SK-N-SH (cell line): ENCODE measurements at regions not wholly inside any gene's neighbourhood (a gene's known extent, or its start where the extent isn't known, plus 50 kb on each side); places are given as distances from the start of the nearest gene placed in this dataset.

Experiments used
- CTCF ChIA-PET: fragments of 300-600, 350-600 bp; formaldehyde crosslinking; extraction: SDS; loops from one replicate; lab custom pipeline; 2021; lab: Yijun Ruan, JAX
- POLR2A ChIA-PET: fragments of 350-600 bp; sonication (Branson Sonifier 250); formaldehyde crosslinking; extraction: SDS; loops from one replicate; lab custom pipeline; 2020; ENCODE audit warnings: antibody characterized with exemption, inconsistent platforms; lab: Yijun Ruan, JAX
- DNase-seq: peaks from one replicate; pipeline ENCODE4 v3.0.0; 2012
- H2AFZ ChIP-seq: fragments of 200-600 bp; sonication (generic); 2 replicates; pipeline ENCODE4 v1.8.1; 2016; ENCODE audit warnings: antibody characterized with exemption, mild to moderate bottlenecking, low read depth
- H3F3A ChIP-seq: fragments of 200-600 bp; sonication (generic); replicated peaks from 2 replicates; pipeline ENCODE3; 2016; ENCODE audit warnings: antibody characterized with exemption, mild to moderate bottlenecking; ENCODE audit not compliant: insufficient read depth
- H3K27ac ChIP-seq, 2 experiments: fragments of 200-500 bp in 1 of 2; fragments of 200-600 bp in 1 of 2; sonication (Bioruptor generic) in 1 of 2; sonication (generic), shearing (Covaris generic) in 1 of 2; 2 replicates each; pipeline versions ENCODE4 v1.5.1 to v1.6.1; 2014 to 2016; ENCODE audit warnings: low read depth in 2 of 2, inconsistent platforms in 1 of 2, low read length in 1 of 2, mild to moderate bottlenecking in 1 of 2, mixed read lengths in 1 of 2
- H3K27me3 ChIP-seq: fragments of 200-600 bp; sonication (generic), shearing (Covaris generic); 2 replicates; pipeline ENCODE4 v1.6.1; 2016; ENCODE audit warnings: mixed run types; ENCODE audit not compliant: insufficient read depth
- H3K36me3 ChIP-seq, 2 experiments: fragments of 200-500 bp in 1 of 2; fragments of 200-600 bp in 1 of 2; sonication (Bioruptor generic) in 1 of 2; sonication (generic) in 1 of 2; replicated peaks in 1 of 2; 2 replicates each; pipeline versions ENCODE3 to v1.5.1; 2014 to 2016; ENCODE audit warnings: low read length in 1 of 2, mild to moderate bottlenecking in 1 of 2; ENCODE audit not compliant: insufficient read depth in 2 of 2, control insufficient read depth in 1 of 2
- H3K4me1 ChIP-seq, 2 experiments: fragments of 200-500 bp in 1 of 2; fragments of 200-600 bp in 1 of 2; sonication (Bioruptor generic) in 1 of 2; sonication (generic), shearing (Covaris generic) in 1 of 2; 2 replicates each; pipeline versions ENCODE4 v1.5.1 to v1.6.1; 2014 to 2016; ENCODE audit warnings: low read depth in 1 of 2, low read length in 1 of 2, mixed run types in 1 of 2; ENCODE audit not compliant: insufficient read depth in 2 of 2, control insufficient read depth in 1 of 2
- H3K4me2 ChIP-seq: fragments of 200-600 bp; sonication (generic), shearing (Covaris generic); 2 replicates; pipeline ENCODE4 v1.6.1; 2017; ENCODE audit warnings: mixed run types
- H3K4me3 ChIP-seq, 2 experiments: fragments of 200-500 bp in 1 of 2; fragments of 200-600 bp in 1 of 2; sonication (Bioruptor generic) in 1 of 2; sonication (generic), shearing (Covaris generic) in 1 of 2; 2 replicates each; pipeline versions ENCODE4 v1.5.1 to v1.8.1; 2014 to 2016; ENCODE audit warnings: low read depth in 2 of 2, inconsistent platforms in 1 of 2, low read length in 1 of 2, mild to moderate bottlenecking in 1 of 2, mixed read lengths in 1 of 2, moderate library complexity in 1 of 2
- H3K79me2 ChIP-seq: fragments of 200-600 bp; sonication (generic); 2 replicates; pipeline ENCODE4 v1.8.1; 2017; ENCODE audit warnings: mild to moderate bottlenecking; ENCODE audit not compliant: insufficient read depth
- H3K9ac ChIP-seq: fragments of 200-600 bp; sonication (generic); 2 replicates; pipeline ENCODE4 v1.6.1; 2017; ENCODE audit warnings: mixed run types
- H3K9me2 ChIP-seq: fragments of 200-600 bp; sonication (generic); 2 replicates; pipeline ENCODE4 v1.6.1; 2017; ENCODE audit warnings: mixed run types
- H3K9me3 ChIP-seq: fragments of 200-600 bp; sonication (generic); 2 replicates; pipeline ENCODE4 v1.6.1; 2017; ENCODE audit warnings: mixed run types, mild to moderate bottlenecking, moderate library complexity
- H4K20me1 ChIP-seq: fragments of 200-600 bp; sonication (generic); 2 replicates; pipeline ENCODE4 v1.6.1; 2017; ENCODE audit warnings: mild to moderate bottlenecking, mixed run types; ENCODE audit not compliant: insufficient read depth
- CHD2 ChIP-seq: fragments of 150-350 bp; IDR thresholded peaks from 2 replicates; pipeline ENCODE4 v1.6.1; 2018; ENCODE audit warnings: low read length; ENCODE audit not compliant: partially characterized antibody
- CTCF ChIP-seq: fragments of 200-600 bp; sonication (generic); IDR thresholded peaks from 2 replicates; pipeline ENCODE4 v1.6.1; 2017; ENCODE audit warnings: antibody characterized with exemption, mild to moderate bottlenecking, moderate library complexity
- ELF1 ChIP-seq: IDR thresholded peaks from 2 replicates; pipeline ENCODE4 v1.4.0; 2012
- EZH2phosphoT487 ChIP-seq: fragments of 200-600 bp; sonication (generic); IDR thresholded peaks from 2 replicates; pipeline ENCODE4 v1.6.1; 2017; ENCODE audit warnings: low read depth, mixed run types, mild to moderate bottlenecking, antibody characterized with exemption, moderate library complexity, borderline replicate concordance
- FOSL2 ChIP-seq: IDR thresholded peaks from 2 replicates; pipeline ENCODE4 v1.4.0; 2012; ENCODE audit warnings: low read depth, mild to moderate bottlenecking, moderate library complexity, borderline replicate concordance
- IRF3 ChIP-seq: fragments of 150-350 bp; IDR thresholded peaks from 2 replicates; pipeline ENCODE4 v1.6.1; 2016; ENCODE audit warnings: mild to moderate bottlenecking, low read depth, low read length
- MEF2A ChIP-seq: IDR thresholded peaks from 2 replicates; pipeline ENCODE4 v1.4.0; 2012; ENCODE audit warnings: low read depth, borderline replicate concordance
- NRF1 ChIP-seq: IDR thresholded peaks from 2 replicates; pipeline ENCODE4 v1.6.1; 2012; ENCODE audit warnings: low read depth, mild to moderate bottlenecking, low read length
- POLR2AphosphoS5 ChIP-seq: IDR thresholded peaks from 2 replicates; pipeline ENCODE4 v1.6.1; 2012; ENCODE audit warnings: low read depth, low read length
- RAD21 ChIP-seq: IDR thresholded peaks from 2 replicates; pipeline ENCODE4 v1.6.1; 2012; ENCODE audit warnings: mild to moderate bottlenecking, low read length
- RCOR1 ChIP-seq: fragments of 150-350 bp; IDR thresholded peaks from 2 replicates; pipeline ENCODE4 v1.6.1; 2017; ENCODE audit warnings: antibody characterized with exemption, low read length
- RXRA ChIP-seq: IDR thresholded peaks from 2 replicates; pipeline ENCODE4 v1.4.0; 2012; ENCODE audit warnings: low read depth, mild to moderate bottlenecking, borderline replicate concordance
- SMC3 ChIP-seq: IDR thresholded peaks from 2 replicates; pipeline ENCODE4 v1.6.1; 2012; ENCODE audit warnings: low read depth, low read length, improper control_type of control experiment
- TAF1 ChIP-seq: IDR thresholded peaks from 2 replicates; pipeline ENCODE4 v1.6.1; 2012; ENCODE audit warnings: low read depth, mild to moderate bottlenecking, low read length, moderate library complexity, borderline replicate concordance
- YY1 ChIP-seq: IDR thresholded peaks from 2 replicates; pipeline ENCODE4 v1.4.0; 2012; ENCODE audit warnings: low read depth, mild to moderate bottlenecking
- ZBTB33 ChIP-seq: IDR thresholded peaks from 2 replicates; pipeline ENCODE4 v1.4.0; 2012; ENCODE audit warnings: low read depth, borderline replicate concordance
- WGBS: methylation state at CpG from one replicate; pipeline ENCODE4 v1.1.6; 2017; ENCODE audit warnings: low lambda C conversion rate; 5-methylcytosine and 5-hydroxymethylcytosine counted together

- no peak for TF ChIP-seq ZBTB33
- TF ChIP-seq FOSL2, result no peak
These were observed 194.4 kb upstream of the RNF32 start (continued) for GRCh38 chr7:156445997-156446761.

- no peaks in the 10 kb centered on the region for H3F3A ChIP-seq
- H3K27me3 ChIP-seq, result peaks cover 26% of the 10 kb centered on the region; the same call in 1 of the 2 replicates
- H3K9me3 ChIP-seq, result no peaks in the 10 kb centered on the region
- H3K79me2 ChIP-seq, result no peaks in the 10 kb centered on the region
- no peaks in the 10 kb centered on the region for H3K36me3 ChIP-seq
- no peaks in the 10 kb centered on the region for H3K9me2 ChIP-seq
- no peak for DNase-seq
- H3K4me2 ChIP-seq, result no peak overlapping the region
- ChIA-PET POLR2A (no interaction called here), CTCF (interaction anchor here (1.0 to 2.1 kb wide), 2 partner anchors 11 to 30 kb away, joined by 4 to 8 read pairs; no protein-coding TSS in a partner anchor)
- no peak overlapping the region for H3K4me3 ChIP-seq
- H3K4me1 ChIP-seq, result peaks cover 0 to 2% of the 10 kb centered on the region in 2 experiments; a peak in 1 of 4 replicates
- no peaks in the 10 kb centered on the region for H4K20me1 ChIP-seq
- no peak overlapping the region for H3K9ac ChIP-seq
- no peak overlapping the region for H3K27ac ChIP-seq
- no peak for TF ChIP-seq MEF2A
- TF ChIP-seq CHD2, result no peak
- no peak for TF ChIP-seq EZH2phosphoT487
- no peak for TF ChIP-seq SMC3
- no peak for TF ChIP-seq YY1
- no peak for TF ChIP-seq RAD21
- TF ChIP-seq RCOR1, result no peak
- TF ChIP-seq RXRA, result no peak
- TF ChIP-seq CTCF, result no peak
- no peak for TF ChIP-seq POLR2AphosphoS5
- TF ChIP-seq TAF1, result no peak
- no peak for TF ChIP-seq IRF3
- no peak for TF ChIP-seq NRF1
- no peak for TF ChIP-seq ELF1
- TF ChIP-seq FOSL2, result no peak
- TF ChIP-seq, all 33 proteins: peak for 0
- H2AFZ ChIP-seq, result no peak overlapping the region
- 5% methylated on average over 10 of the region's 10 CpGs for WGBS
These were observed 198.1 kb upstream of the RNF32 start for GRCh38 chr7:156442516-156442915.
